MM.1S (cell line): ENCODE measurements at regions not wholly inside any gene's neighbourhood (a gene's known extent, or its start where the extent isn't known, plus 50 kb on each side); places are given as distances from the start of the nearest gene placed in this dataset.

ENCODE experiments used
- DNase-seq: peaks from one replicate; pipeline ENCODE4 v3.0.0-alpha.2; 2015
- H2AFZ ChIP-seq: fragments of 300-600 bp; sonication (generic); 2 replicates; pipeline ENCODE4 v1.6.0; 2016; ENCODE audit warnings: antibody characterized with exemption, low read length
- H3F3A ChIP-seq: fragments of 300-600 bp; sonication (generic); 2 replicates; pipeline ENCODE4 v1.6.1; 2016; ENCODE audit warnings: mild to moderate bottlenecking, antibody characterized with exemption, low read length, moderate library complexity, mixed read lengths; ENCODE audit not compliant: insufficient read depth
- H3K27ac ChIP-seq: fragments of 300-600 bp; sonication (generic); 2 replicates; pipeline ENCODE4 v1.5.1; 2016; ENCODE audit warnings: mild to moderate bottlenecking, low read length
- H3K27me3 ChIP-seq: fragments of 300-600 bp; sonication (generic); replicated peaks from 2 replicates; pipeline ENCODE4 v1.6.0; 2016; ENCODE audit warnings: low read length; ENCODE audit not compliant: insufficient read depth
- H3K36me3 ChIP-seq: fragments of 300-600 bp; sonication (generic); replicated peaks from 2 replicates; pipeline ENCODE4 v1.6.1; 2016; ENCODE audit warnings: mild to moderate bottlenecking, low read length, mixed read lengths; ENCODE audit not compliant: insufficient read depth
- H3K4me1 ChIP-seq: fragments of 300-600 bp; sonication (generic); 2 replicates; pipeline ENCODE4 v1.6.1; 2016; ENCODE audit warnings: low read length, mixed read lengths
- H3K4me2 ChIP-seq: fragments of 300-600 bp; sonication (generic); 2 replicates; pipeline ENCODE4 v1.6.0; 2016; ENCODE audit warnings: low read depth, low read length
- H3K4me3 ChIP-seq: fragments of 300-600 bp; sonication (generic); 2 replicates; pipeline ENCODE4 v1.5.1; 2016; ENCODE audit warnings: low read length, mixed read lengths
- H3K79me2 ChIP-seq: fragments of 300-600 bp; sonication (generic); 2 replicates; pipeline ENCODE4 v1.6.1; 2016; ENCODE audit warnings: mixed run types, low read length, mixed read lengths
- H3K9ac ChIP-seq: fragments of 300-600 bp; sonication (generic); 2 replicates; pipeline ENCODE4 v1.6.1; 2016; ENCODE audit warnings: low read length, mixed read lengths
- H3K9me2 ChIP-seq: fragments of 300-600 bp; sonication (generic); replicated peaks from 2 replicates; pipeline ENCODE4 v1.6.1; 2016; ENCODE audit warnings: mild to moderate bottlenecking, low read length, mixed read lengths; ENCODE audit not compliant: insufficient read depth
- H3K9me3 ChIP-seq: fragments of 300-600 bp; sonication (generic); replicated peaks from 2 replicates; pipeline ENCODE4 v1.6.1; 2016; ENCODE audit warnings: mild to moderate bottlenecking, low read length, mixed read lengths; ENCODE audit not compliant: insufficient read depth
- H4K20me1 ChIP-seq: fragments of 300-600 bp; sonication (generic); 2 replicates; pipeline ENCODE4 v1.6.1; 2016; ENCODE audit warnings: mild to moderate bottlenecking, low read length, moderate library complexity, mixed read lengths; ENCODE audit not compliant: insufficient read depth
- CTCF ChIP-seq: fragments of 300-600 bp; sonication (generic); IDR thresholded peaks from 2 replicates; pipeline ENCODE4 v1.5.1; 2016; ENCODE audit warnings: antibody characterized with exemption, low read length, mixed read lengths
- EZH2 ChIP-seq: fragments of 300-600 bp; sonication (generic); optimal IDR thresholded peaks from 2 replicates; pipeline ENCODE3; 2017; ENCODE audit warnings: low read depth, mild to moderate bottlenecking, antibody characterized with exemption, low read length, mixed read lengths
- EZH2phosphoT487 ChIP-seq: fragments of 300-600 bp; sonication (generic); IDR thresholded peaks from 2 replicates; pipeline ENCODE4 v1.6.1; 2018; ENCODE audit warnings: antibody characterized with exemption, low read length

- TF ChIP-seq CTCF (no peak), EZH2phosphoT487 (no peak), EZH2 (no peak)
- H3K4me3 ChIP-seq = no peak overlapping the region
- no peak overlapping the region for H2AFZ ChIP-seq
- no peak overlapping the region for H3K9ac ChIP-seq
- DNase-seq = no peak
- H3K79me2 ChIP-seq = no peaks in the 10 kb centered on the region
- no peaks in the 10 kb centered on the region for H4K20me1 ChIP-seq
- no peaks in the 10 kb centered on the region for H3F3A ChIP-seq
- H3K27ac ChIP-seq = no peak overlapping the region
- H3K36me3 ChIP-seq = no peaks in the 10 kb centered on the region
- H3K4me1 ChIP-seq = no peaks in the 10 kb centered on the region
- H3K9me2 ChIP-seq = no peaks in the 10 kb centered on the region
- H3K27me3 ChIP-seq = no peaks in the 10 kb centered on the region
- H3K9me3 ChIP-seq = no peaks in the 10 kb centered on the region
- no peak overlapping the region for H3K4me2 ChIP-seq
Measured at GRCh38 chrX:17932781-17933180, 71.7 kb upstream of the RAI2 start.

GRCh38 chrX:17931855-17932254, 70.8 kb upstream of the RAI2 start:
- H3F3A ChIP-seq = no peaks in the 10 kb centered on the region
- H3K79me2 ChIP-seq = no peaks in the 10 kb centered on the region
- no peaks in the 10 kb centered on the region for H3K9me2 ChIP-seq
- TF ChIP-seq CTCF = no peak
- TF ChIP-seq EZH2 = no peak
- TF ChIP-seq EZH2phosphoT487 = no peak
- H3K9me3 ChIP-seq = no peaks in the 10 kb centered on the region
- H3K4me3 ChIP-seq = no peak overlapping the region
- H3K36me3 ChIP-seq = no peaks in the 10 kb centered on the region
- H3K27ac ChIP-seq = no peak overlapping the region
- no peak overlapping the region for H2AFZ ChIP-seq
- no peaks in the 10 kb centered on the region for H4K20me1 ChIP-seq
- no peak for DNase-seq
- no peaks in the 10 kb centered on the region for H3K27me3 ChIP-seq
- H3K4me2 ChIP-seq = no peak overlapping the region
- no peak overlapping the region for H3K9ac ChIP-seq
- no peaks in the 10 kb centered on the region for H3K4me1 ChIP-seq

- TF ChIP-seq EZH2 = no peak
- TF ChIP-seq CTCF = no peak
- TF ChIP-seq EZH2phosphoT487 = no peak
- H2AFZ ChIP-seq = no peak overlapping the region
- H3K9ac ChIP-seq = no peak overlapping the region
- no peaks in the 10 kb centered on the region for H4K20me1 ChIP-seq
- H3K9me3 ChIP-seq = no peaks in the 10 kb centered on the region
- H3K27ac ChIP-seq = no peak overlapping the region
- H3K4me2 ChIP-seq = no peak overlapping the region
- no peaks in the 10 kb centered on the region for H3F3A ChIP-seq
- no peaks in the 10 kb centered on the region for H3K79me2 ChIP-seq
- no peaks in the 10 kb centered on the region for H3K9me2 ChIP-seq
- H3K4me1 ChIP-seq = no peaks in the 10 kb centered on the region
- no peak for DNase-seq
- H3K4me3 ChIP-seq = no peak overlapping the region
- H3K27me3 ChIP-seq = no peaks in the 10 kb centered on the region
- no peaks in the 10 kb centered on the region for H3K36me3 ChIP-seq
Measured at GRCh38 chrX:17930850-17931249, 69.8 kb upstream of the RAI2 start.
